Stimulated activated CD4-positive, alpha-beta T cell treated with anti-CD3 and anti-CD28 coated beads, Interleukin-2, amount 100 ng/mL, for 24 hours (primary cell): ENCODE measurements at regions not wholly inside any gene's neighbourhood (a gene's known extent, or its start where the extent isn't known, plus 50 kb on each side); places are given as distances from the start of the nearest gene placed in this dataset.
"Not testable (repeated sequence)": the region's sequence is repeated elsewhere in the genome, so short reads cannot be mapped to it uniquely, and the experiment has no call there.

Experiments
- DNase-seq, 2 donors: peaks; one replicate each; pipeline ENCODE4 v3.0.0-alpha.2; 2020

DNA sequence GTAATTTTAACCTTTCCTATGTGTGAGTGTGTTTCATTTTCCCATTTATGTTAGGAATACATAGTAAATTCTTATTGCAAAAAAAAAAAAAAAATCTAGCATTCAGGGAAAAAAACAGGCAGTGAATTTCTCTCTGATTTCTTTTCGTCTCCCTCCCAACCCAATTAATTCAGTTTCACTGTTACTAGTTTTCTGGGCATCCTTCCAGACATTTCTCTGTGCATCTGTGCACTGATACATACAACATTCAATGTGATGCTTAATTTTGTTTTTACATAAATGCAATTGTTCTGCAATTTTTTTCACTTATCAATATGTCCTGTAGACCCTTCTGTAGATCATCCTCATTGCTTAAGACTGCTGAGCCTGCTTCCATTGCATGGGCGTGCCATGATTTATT, 694.3 kb upstream of the TBX3 start:
- no peak for DNase-seq

- DNase-seq: no peak
Measured at GRCh38 chr12:115377779-115378178, 693.8 kb upstream of the TBX3 start.

GRCh38 chr12:115377230-115377629, 693.3 kb upstream of the TBX3 start:
- no peak for DNase-seq

GRCh38 chr12:115375186-115375991, 691.4 kb upstream of the TBX3 start:
- no peak for DNase-seq

DNA sequence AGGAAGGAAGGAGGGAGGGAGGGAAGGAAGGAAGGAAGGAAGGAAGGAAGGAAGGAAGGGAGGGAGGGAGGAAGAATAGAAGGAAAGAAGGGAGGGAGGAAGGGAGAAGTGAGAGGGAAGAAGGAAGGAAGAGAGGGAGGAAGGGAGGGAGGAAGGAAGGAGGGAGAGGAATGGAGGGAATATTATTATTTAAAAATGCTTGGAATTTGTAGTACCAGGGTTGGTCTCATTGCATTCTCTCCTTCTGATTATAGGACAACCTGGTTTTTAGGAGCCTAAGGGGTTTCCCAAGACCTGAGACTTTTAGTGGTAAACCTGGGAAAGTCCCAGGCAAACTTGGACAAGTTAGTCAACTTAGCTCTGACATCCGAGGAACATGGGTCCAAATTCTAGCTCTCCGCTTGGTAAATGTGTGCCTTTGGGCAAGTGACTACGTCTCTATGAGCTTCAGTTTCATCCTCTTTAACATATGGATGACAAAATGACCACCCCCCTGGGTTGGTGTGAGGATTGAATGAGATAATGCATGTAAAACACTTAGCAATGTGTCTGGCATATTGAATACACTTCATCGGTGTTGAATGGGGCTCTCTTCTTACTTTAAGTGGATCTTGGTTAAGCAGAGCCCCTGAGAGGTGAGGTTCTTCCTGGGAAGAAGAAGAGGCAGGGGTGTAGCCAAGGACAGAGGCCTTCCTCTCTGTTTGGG, 690.7 kb upstream of the TBX3 start:
- no peak for DNase-seq

DNA sequence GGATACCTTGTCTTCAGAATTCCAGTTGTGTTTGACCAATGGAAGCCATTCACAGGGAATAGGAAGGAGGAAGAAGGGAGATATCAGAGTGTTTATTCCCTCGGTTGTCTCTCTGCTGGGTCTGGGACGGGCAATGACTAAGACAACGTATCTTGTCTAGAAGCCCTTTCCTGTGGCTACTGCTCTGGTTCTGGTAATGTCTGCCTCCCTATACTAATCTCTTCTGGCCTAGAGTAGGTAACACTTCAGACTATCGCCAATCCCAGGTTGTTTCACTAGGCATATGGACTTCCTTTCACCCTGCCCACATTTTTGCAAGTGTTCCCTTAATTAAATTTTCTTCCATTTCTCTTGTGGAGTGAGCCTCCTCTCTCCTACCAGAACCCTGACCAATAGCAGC, 687.7 kb upstream of the TBX3 start:
- no peak for DNase-seq

GRCh38 chr12:115370650-115371049, 686.7 kb upstream of the TBX3 start:
- DNase-seq: no peak

- DNase-seq: no peak
Measured at GRCh38 chr12:115370207-115370606, 686.2 kb upstream of the TBX3 start.

- not testable (repeated sequence) for DNase-seq
Measured at GRCh38 chr12:115366277-115366676, 682.3 kb upstream of the TBX3 start.

DNA sequence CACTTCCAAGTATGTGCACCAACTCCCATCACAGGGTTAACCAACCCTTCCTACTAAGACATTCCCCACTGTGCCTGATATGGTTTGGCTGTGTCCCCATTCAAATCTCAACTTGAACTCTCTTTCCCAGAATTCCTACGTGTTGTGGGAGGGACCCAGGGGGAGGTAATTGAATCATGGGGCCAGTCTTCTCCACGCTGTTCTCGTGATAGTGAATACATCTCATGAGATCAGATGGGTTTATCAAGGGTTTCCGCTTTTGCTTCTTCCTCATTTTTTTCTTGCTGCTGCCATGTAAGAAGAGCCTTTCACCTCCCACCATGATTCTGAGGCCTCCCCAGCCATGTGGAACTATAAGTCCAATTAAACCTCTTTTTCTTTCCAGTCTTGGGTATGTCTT, 681.8 kb upstream of the TBX3 start:
- not testable (repeated sequence) for DNase-seq

GRCh38 chr12:115364921-115365320, 680.9 kb upstream of the TBX3 start:
- no peak for DNase-seq

- no peak for DNase-seq
Measured at GRCh38 chr12:115362339-115362976, 678.5 kb upstream of the TBX3 start.

GRCh38 chr12:115357681-115358080, 673.7 kb upstream of the TBX3 start:
- DNase-seq: no peak

DNA sequence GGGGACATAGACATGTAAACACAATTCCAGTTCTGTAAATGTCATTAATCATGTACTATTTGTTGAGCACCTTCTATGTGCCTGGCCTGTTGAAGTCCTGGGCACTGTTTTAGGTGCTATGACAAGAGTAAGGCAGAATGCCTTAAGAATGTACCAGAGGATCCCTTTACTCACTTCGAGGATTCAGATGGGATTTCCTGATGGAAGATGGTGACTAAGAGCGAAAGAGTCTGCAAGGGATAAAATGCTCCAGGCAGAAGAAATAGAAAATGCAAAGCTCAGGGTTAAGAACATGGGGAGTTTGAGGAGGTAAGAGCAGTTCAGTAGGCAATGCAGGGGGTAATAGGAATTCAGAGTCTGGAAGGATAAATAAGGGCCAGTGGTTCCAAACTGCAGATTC, 671.3 kb upstream of the TBX3 start:
- no peak for DNase-seq

GRCh38 chr12:115354007-115354890, 670.3 kb upstream of the TBX3 start:
- no peak for DNase-seq

- no peak for DNase-seq
Measured at GRCh38 chr12:115353467-115353866, 669.5 kb upstream of the TBX3 start.

DNA sequence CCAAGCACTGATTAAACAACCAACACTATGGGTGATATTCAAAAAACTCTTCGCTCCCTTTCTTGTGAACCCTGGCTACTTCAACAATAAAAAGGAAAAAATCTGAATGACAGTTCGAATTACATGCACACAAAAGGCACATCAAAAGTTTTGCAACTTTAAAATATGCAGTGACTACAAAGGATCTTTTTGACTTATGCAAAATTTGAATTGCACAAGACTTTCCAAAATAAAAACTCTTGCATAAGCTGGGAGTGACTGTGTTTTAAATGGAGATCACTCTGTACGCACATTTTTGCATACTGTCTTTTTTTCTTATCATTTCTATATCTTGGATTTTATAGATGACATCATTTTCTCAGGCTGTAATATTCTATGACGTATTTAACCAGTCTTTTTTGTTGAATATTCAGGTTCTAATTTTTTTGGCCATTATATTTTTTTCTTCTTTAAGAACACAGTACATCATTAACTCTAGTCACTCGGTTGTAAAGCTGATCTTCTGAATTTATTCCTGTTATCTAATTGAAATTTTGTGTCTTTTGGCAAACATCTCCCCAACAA, 667.6 kb upstream of the TBX3 start:
- DNase-seq: no peak

DNA sequence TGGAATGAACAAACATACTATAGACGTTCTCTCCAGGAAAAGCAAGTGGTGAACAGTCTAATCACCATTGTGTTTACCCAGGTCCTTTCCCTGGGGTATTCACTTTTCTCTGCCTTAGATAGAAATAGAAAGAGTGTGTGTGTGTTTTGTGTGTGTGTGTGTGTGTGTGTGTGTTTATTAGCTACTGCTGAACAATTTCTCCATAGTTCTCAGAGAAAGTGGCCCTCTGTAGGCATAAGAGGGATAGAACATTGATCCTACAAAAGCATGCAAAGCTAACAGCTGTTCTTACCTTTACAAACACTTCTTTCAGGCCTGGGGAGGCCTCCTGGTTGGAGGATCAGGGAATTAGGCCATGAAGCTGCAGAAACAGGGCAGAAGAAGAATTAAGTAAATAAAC, 665.7 kb upstream of the TBX3 start:
- no peak for DNase-seq

DNA sequence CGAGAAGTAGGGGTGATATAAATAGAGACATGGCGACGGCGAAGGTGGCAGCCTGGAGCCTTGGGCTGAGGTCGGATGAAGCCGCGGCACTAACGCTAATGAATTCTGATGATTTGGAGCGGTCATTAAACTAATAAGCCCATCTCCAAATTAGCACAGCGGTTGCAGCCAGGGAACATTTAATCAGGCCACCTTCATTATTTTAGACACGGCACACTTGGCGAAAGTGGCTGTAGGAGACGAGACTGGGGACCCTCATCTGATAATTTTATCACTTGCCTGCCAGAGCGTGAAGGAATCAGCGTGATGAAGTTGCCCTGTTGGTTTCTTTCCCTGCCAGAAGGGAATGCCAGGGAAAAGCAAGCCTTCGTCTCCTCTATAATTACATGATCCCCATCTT, 664.3 kb upstream of the TBX3 start:
- no peak for DNase-seq

DNA sequence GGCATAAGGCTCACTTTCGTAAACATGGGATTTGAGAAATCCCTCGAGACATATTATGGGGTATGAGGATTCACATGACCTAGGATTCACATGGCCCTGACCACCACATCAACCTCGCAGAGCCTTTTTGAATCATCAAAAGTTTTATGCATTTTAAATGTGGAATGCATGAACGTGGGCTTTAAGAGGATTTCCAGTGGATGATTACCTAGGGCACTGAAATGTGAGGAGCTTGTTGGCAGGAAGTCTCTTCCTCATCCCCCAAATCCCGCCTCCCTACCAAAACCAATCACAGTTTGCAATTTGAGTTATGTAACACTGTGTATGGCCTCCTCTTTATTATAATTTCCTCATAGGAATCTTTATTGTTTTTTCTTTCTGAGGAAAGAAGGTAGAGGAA, 659.6 kb upstream of the TBX3 start:
- no peak for DNase-seq

- DNase-seq: no peak
Measured at GRCh38 chr12:115343008-115343407, 659.0 kb upstream of the TBX3 start.

DNA sequence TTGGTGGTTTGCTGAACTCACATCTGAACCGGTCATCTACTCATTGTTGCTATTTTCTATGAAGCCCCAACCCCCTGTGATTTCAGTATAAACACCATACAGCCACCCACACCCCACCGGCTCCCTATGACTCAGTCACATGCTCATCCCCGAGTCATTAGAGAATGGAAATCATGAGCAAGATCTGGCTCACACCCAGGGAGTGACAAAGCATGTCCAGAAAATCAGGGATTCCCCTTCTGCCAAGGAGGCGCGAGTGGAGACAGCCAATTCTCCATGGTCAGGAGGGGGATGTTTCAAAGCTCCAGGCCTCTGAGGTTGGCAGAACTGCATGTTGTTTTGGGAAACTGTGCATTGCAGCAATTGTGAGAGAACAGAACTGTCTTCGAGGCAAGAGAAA, 657.5 kb upstream of the TBX3 start:
- no peak for DNase-seq
